WTC11 (cell line): ENCODE measurements at regions not wholly inside any gene's neighbourhood (a gene's known extent, or its start where the extent isn't known, plus 50 kb on each side); places are given as distances from the start of the nearest gene placed in this dataset.

Source experiments
- ATAC-seq: fragments of 200-7000 bp; cut with Tn5 transposase; 2 replicates; pipeline ENCODE4 v1.10.0; 2021; ENCODE audit warnings: mild to moderate bottlenecking, moderate library complexity
- CTCF ChIA-PET: fragments of 300-600 bp; sonication (Branson Sonifier 250); formaldehyde crosslinking; loops from one replicate; lab custom pipeline; 2021; ENCODE audit warnings: antibody characterized with exemption; lab: Charles Lee
- POLR2A ChIA-PET: fragments of 350-600 bp; sonication (Branson Sonifier 250); formaldehyde crosslinking; loops from one replicate; lab custom pipeline; 2021; ENCODE audit warnings: antibody characterized with exemption; lab: Charles Lee
- DNase-seq: peaks from one replicate; pipeline ENCODE4 v3.0.0; 2021; ENCODE audit warnings: low spot score
- H3K27ac Mint-ChIP-seq: 2 replicates; pipeline ENCODE4 v1.8.0; 2021; ENCODE audit warnings: mixed read lengths
- H3K27me3 Mint-ChIP-seq: 2 replicates; pipeline ENCODE4 v1.8.0; 2021; ENCODE audit warnings: low read depth, mild to moderate bottlenecking, moderate library complexity, mixed read lengths
- H3K36me3 Mint-ChIP-seq: 2 replicates; pipeline ENCODE4 v1.8.0; 2021; ENCODE audit warnings: mixed read lengths
- H3K4me1 Mint-ChIP-seq: 2 replicates; pipeline ENCODE4 v1.8.0; 2022; ENCODE audit warnings: mixed read lengths
- H3K4me3 Mint-ChIP-seq: 2 replicates; pipeline ENCODE4 v1.8.0; 2021; ENCODE audit warnings: mild to moderate bottlenecking, moderate library complexity, mixed read lengths
- H3K9me3 Mint-ChIP-seq: 2 replicates; pipeline ENCODE4 v1.8.0; 2021; ENCODE audit warnings: mixed read lengths
- ARID4B ChIP-seq: sonication (generic); formaldehyde crosslinking; IDR thresholded peaks from 2 replicates; pipeline ENCODE4 v1.8.0; 2023; ENCODE audit warnings: missing genetic modification reagents, mild to moderate bottlenecking, borderline replicate concordance
- ATF1 ChIP-seq: sonication (generic); formaldehyde crosslinking; IDR thresholded peaks from 2 replicates; pipeline ENCODE4 v1.8.1; 2023; ENCODE audit warnings: mild to moderate bottlenecking, moderate library complexity, missing genetic modification reagents
- ATF6 ChIP-seq: sonication (generic); formaldehyde crosslinking; IDR thresholded peaks from 2 replicates; pipeline ENCODE4 v1.8.1; 2023; ENCODE audit warnings: mild to moderate bottlenecking, missing genetic modification reagents
- E2F1 ChIP-seq: sonication (generic); formaldehyde crosslinking; IDR thresholded peaks from 2 replicates; pipeline ENCODE4 v1.8.0; 2022; ENCODE audit warnings: mild to moderate bottlenecking, missing genetic modification reagents
- ERG ChIP-seq: fragments of 250-450 bp; sonication (Bioruptor Pico); IDR thresholded peaks from 2 replicates; pipeline ENCODE4 v1.8.0; 2021; ENCODE audit warnings: mild to moderate bottlenecking
- FOXP4 ChIP-seq: sonication (generic); formaldehyde crosslinking; IDR thresholded peaks from 2 replicates; pipeline ENCODE4 v1.8.0; 2022; ENCODE audit warnings: mild to moderate bottlenecking, missing genetic modification reagents
- IRF2 ChIP-seq: sonication (generic); formaldehyde crosslinking; IDR thresholded peaks from 2 replicates; pipeline ENCODE4 v1.8.0; 2022; ENCODE audit warnings: low read depth, missing genetic modification reagents, borderline replicate concordance
- NR1H2 ChIP-seq: sonication (generic); formaldehyde crosslinking; IDR thresholded peaks from 2 replicates; pipeline ENCODE4 v1.9.0; 2021; ENCODE audit warnings: mild to moderate bottlenecking, moderate library complexity, missing genetic modification reagents
- TCF7 ChIP-seq: sonication (generic); formaldehyde crosslinking; IDR thresholded peaks from 2 replicates; pipeline ENCODE4 v1.8.0; 2022; ENCODE audit warnings: mild to moderate bottlenecking, low read depth, missing genetic modification reagents, moderate library complexity
- ZNF425 ChIP-seq: fragments of 250-450 bp; sonication (Bioruptor Pico); conservative IDR thresholded peaks from 2 replicates; pipeline ENCODE4 v1.9.0; 2021; ENCODE audit warnings: mild to moderate bottlenecking

- TF ChIP-seq IRF2 (CRISPR knock-in tag): no peak
- TF ChIP-seq ZNF425 (CRISPR knock-in tag): no peak
- no peak for TF ChIP-seq FOXP4 (CRISPR knock-in tag)
Measured at GRCh38 chr6:168941036-168941435, 312.6 kb downstream of the THBS2 start (continued).

GRCh38 chr6:168939796-168940195 lies 313.9 kb downstream of the THBS2 start:
- no peaks in the 10 kb centered on the region for H3K27me3 Mint-ChIP-seq
- no peaks in the 10 kb centered on the region for H3K9me3 Mint-ChIP-seq
- POLR2A ChIA-PET: no interaction called here
- CTCF ChIA-PET: no interaction called here
- ATAC-seq (no peak), DNase-seq (no peak)
- peaks cover 11% of the 10 kb centered on the region for H3K4me1 Mint-ChIP-seq
- H3K4me3 Mint-ChIP-seq: no peak overlapping the region
- TF ChIP-seq ATF1 (CRISPR knock-in tag) (no peak), TCF7 (CRISPR knock-in tag) (no peak), E2F1 (CRISPR knock-in tag) (no peak), ZNF425 (CRISPR knock-in tag) (no peak), ERG (CRISPR knock-in tag) (no peak), ARID4B (CRISPR knock-in tag) (no peak), NR1H2 (CRISPR knock-in tag) (no peak), ATF6 (no peak)
- H3K27ac Mint-ChIP-seq: no peak overlapping the region
- H3K36me3 Mint-ChIP-seq: no peaks in the 10 kb centered on the region
